ENCODE measurements at regions not wholly inside any gene's neighbourhood (a gene's known extent, or its start where the extent isn't known, plus 50 kb on each side); places are given as distances from the start of the nearest gene placed in this dataset.
"Not testable (repeated sequence)": the region's sequence is repeated elsewhere in the genome, so short reads cannot be mapped to it uniquely, and the experiment has no call there.

GRCh38 chr5:17966640-17967402, 332.6 kb downstream of the TAF11L14 start:
- no peaks in the 10 kb centered on the region for H3K27me3 ChIP-seq (ENCODE audit: control insufficient read depth, insufficient read depth, low read length)
- no peak for DNase-seq (ENCODE audit: low read depth)
- no peaks in the 10 kb centered on the region for H3K36me3 ChIP-seq (ENCODE audit: control insufficient read depth, insufficient read depth, low read length)
- H3K4me3 ChIP-seq (ENCODE audit: low read depth, low read length) = no peak overlapping the region
- TF ChIP-seq, protein P1, sequence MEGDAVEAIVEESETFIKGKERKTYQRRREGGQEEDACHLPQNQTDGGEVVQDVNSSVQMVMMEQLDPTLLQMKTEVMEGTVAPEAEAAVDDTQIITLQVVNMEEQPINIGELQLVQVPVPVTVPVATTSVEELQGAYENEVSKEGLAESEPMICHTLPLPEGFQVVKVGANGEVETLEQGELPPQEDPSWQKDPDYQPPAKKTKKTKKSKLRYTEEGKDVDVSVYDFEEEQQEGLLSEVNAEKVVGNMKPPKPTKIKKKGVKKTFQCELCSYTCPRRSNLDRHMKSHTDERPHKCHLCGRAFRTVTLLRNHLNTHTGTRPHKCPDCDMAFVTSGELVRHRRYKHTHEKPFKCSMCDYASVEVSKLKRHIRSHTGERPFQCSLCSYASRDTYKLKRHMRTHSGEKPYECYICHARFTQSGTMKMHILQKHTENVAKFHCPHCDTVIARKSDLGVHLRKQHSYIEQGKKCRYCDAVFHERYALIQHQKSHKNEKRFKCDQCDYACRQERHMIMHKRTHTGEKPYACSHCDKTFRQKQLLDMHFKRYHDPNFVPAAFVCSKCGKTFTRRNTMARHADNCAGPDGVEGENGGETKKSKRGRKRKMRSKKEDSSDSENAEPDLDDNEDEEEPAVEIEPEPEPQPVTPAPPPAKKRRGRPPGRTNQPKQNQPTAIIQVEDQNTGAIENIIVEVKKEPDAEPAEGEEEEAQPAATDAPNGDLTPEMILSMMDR (IDR thresholded peaks at IDR 0.05; ENCODE audit: insufficient read depth, low read length, poor library complexity, severe bottlenecking) = no peak

DNA sequence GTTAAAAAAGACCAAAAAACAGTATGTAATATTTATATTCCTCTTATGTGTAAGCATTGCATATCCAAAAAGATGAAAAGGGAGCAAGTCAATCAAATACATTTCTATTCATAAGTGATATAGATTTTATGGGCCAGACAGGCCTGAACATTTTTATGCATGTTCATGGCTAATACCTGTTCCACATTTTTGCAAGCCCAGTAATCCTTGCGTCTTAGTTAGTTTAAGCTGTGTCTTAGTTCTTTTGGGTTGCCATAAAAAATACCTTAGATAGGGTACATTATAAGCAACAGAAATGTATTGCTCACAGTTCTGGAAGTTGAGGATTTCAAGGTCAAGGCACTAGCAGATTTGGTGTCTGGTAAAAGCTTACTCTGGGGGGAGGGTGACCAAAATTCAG, 342.1 kb downstream of the TAF11L14 start:
- Histone ChIP-seq H3K4me3 (ENCODE audit: low read depth, low read length) (no peak overlapping the region), H3K36me3 (ENCODE audit: control insufficient read depth, insufficient read depth, low read length) (no peaks in the 10 kb centered on the region), H3K27me3 (ENCODE audit: control insufficient read depth, insufficient read depth, low read length) (no peaks in the 10 kb centered on the region)
- TF ChIP-seq, protein P1 (IDR thresholded peaks at IDR 0.05; ENCODE audit: insufficient read depth, low read length, poor library complexity, severe bottlenecking) = no peak
- no peak for DNase-seq (ENCODE audit: low read depth)

DNA sequence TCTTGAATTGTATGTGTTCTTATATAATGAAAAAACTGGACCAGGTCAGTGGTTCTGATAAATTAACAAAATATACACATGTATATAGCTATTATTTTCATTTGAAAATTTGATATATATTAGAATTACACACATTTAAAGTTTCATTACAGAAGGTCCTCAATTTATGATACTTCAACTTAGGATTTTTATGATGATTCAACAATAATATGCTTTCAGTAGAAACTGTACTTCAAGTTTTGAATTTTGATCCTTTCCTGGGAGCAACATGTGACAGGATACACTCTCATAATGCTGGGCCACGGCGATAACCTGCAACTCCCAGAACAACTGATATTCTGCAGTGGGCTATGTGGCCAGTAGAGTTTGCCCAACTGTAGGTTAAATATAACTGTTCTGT, 344.7 kb downstream of the TAF11L14 start:
- TF ChIP-seq, protein P1 (IDR thresholded peaks at IDR 0.05; ENCODE audit: insufficient read depth, low read length, poor library complexity, severe bottlenecking) = no peak
- DNase-seq (ENCODE audit: low read depth) = no peak
- no peak overlapping the region for H3K4me3 ChIP-seq (ENCODE audit: low read depth, low read length)
- H3K27me3 ChIP-seq (ENCODE audit: control insufficient read depth, insufficient read depth, low read length) = no peaks in the 10 kb centered on the region
- no peaks in the 10 kb centered on the region for H3K36me3 ChIP-seq (ENCODE audit: control insufficient read depth, insufficient read depth, low read length)

DNA sequence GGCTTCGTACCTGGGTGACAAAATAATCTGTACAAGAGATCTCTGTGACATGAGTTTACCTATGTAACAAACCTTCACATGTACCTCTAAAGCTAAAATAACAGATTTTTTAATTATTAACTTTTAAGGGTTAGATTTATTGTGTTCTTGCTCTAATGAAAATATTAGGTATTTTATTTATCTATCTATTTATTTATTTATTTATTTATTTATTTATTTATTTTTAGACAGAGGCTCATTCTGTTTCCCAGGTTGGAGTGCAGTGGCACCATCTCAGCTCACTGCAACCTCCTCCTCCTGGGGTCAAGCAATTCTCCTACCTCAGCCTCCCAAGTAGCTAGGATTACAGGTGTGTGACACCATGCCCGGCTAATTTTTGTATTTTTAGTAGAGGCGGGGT, 348.4 kb downstream of the TAF11L14 start:
- not testable (repeated sequence) for H3K36me3 ChIP-seq (ENCODE audit: control insufficient read depth, insufficient read depth, low read length); H3K4me3 ChIP-seq (ENCODE audit: low read depth, low read length); H3K27me3 ChIP-seq (ENCODE audit: control insufficient read depth, insufficient read depth, low read length); DNase-seq (ENCODE audit: low read depth)

- Histone ChIP-seq H3K27me3 (ENCODE audit: control insufficient read depth, insufficient read depth, low read length) (no peaks in the 10 kb centered on the region), H3K4me3 (ENCODE audit: low read depth, low read length) (no peak overlapping the region), H3K36me3 (ENCODE audit: control insufficient read depth, insufficient read depth, low read length) (no peaks in the 10 kb centered on the region)
- DNase-seq (ENCODE audit: low read depth) = no peak
- TF ChIP-seq, protein P1 (IDR thresholded peaks at IDR 0.05; ENCODE audit: insufficient read depth, low read length, poor library complexity, severe bottlenecking) = no peak
Measured at GRCh38 chr5:17989036-17989435, 354.8 kb downstream of the TAF11L14 start.

- H3K36me3 ChIP-seq (ENCODE audit: control insufficient read depth, insufficient read depth, low read length) = no peaks in the 10 kb centered on the region
- no peaks in the 10 kb centered on the region for H3K27me3 ChIP-seq (ENCODE audit: control insufficient read depth, insufficient read depth, low read length)
- DNase-seq (ENCODE audit: low read depth) = no peak
- no peak overlapping the region for H3K4me3 ChIP-seq (ENCODE audit: low read depth, low read length)
- TF ChIP-seq, protein P1 (IDR thresholded peaks at IDR 0.05; ENCODE audit: insufficient read depth, low read length, poor library complexity, severe bottlenecking) = no peak
Measured at GRCh38 chr5:17989567-17990563, 355.6 kb downstream of the TAF11L14 start.

Measured in kidney epithelial cell (primary cell).